ENCODE measurements at regions not wholly inside any gene's neighbourhood (a gene's known extent, or its start where the extent isn't known, plus 50 kb on each side); places are given as distances from the start of the nearest gene placed in this dataset.

- TF ChIP-seq CTCF (conservative IDR thresholded peaks at IDR 0.05 in 1 of 2, IDR thresholded peaks at IDR 0.05 in 1 of 2; ENCODE audit: low read depth in 1 of 2, low read length in 2 of 2) (no peak), EZH2 (IDR thresholded peaks at IDR 0.05; ENCODE audit: low read length, missing control alignments) (no peak)
Measured at GRCh38 chr1:57479471-57479870, 55.6 kb upstream of the DAB1 start.
